HepG2 (cell line): ENCODE measurements at regions not wholly inside any gene's neighbourhood (a gene's known extent, or its start where the extent isn't known, plus 50 kb on each side); places are given as distances from the start of the nearest gene placed in this dataset.

Experiments
- ATAC-seq: fragments of 200-7000 bp; cut with Tn5 transposase; 3 replicates; pipeline ENCODE4 v1.9.1; 2020; ENCODE audit warnings: mild to moderate bottlenecking, moderate library complexity
- BruUV-seq: library from RNA; stranded (reverse); fragments of 400-500 nt; replicated peaks from 2 replicates; lab custom pipeline; 2021; lab: Mats Ljungman, UMichigan
- CTCF ChIA-PET: fragments of 300-600 bp; formaldehyde crosslinking; extraction: SDS; loops from one replicate; lab custom pipeline; 2021; ENCODE audit warnings: low total read pairs, inconsistent platforms, low intra/inter-chr PET ratio; lab: Yijun Ruan, JAX
- POLR2A ChIA-PET: fragments of 350-600 bp; sonication (Branson Sonifier 250); formaldehyde crosslinking; loops from one replicate; lab custom pipeline; 2020; ENCODE audit warnings: antibody characterized with exemption, inconsistent platforms; lab: Yijun Ruan, JAX
- DNase-seq: peaks from one replicate; pipeline ENCODE4 v3.0.0-alpha.2; 2015; ENCODE audit warnings: low spot score
- FAIRE-seq: peaks from 3 replicates; lab custom pipeline; 2011; peaks lifted over from hg19 to GRCh38; lab: Jason Lieb, UNC
- H2AFZ ChIP-seq: one replicate; pipeline ENCODE4 v1.6.1; 2011; ENCODE audit warnings: low read length, inconsistent platforms
- H3K27ac ChIP-seq: fragments of 300-600 bp; 3 replicates; pipeline ENCODE4 v1.8.0; 2011; ENCODE audit warnings: mixed run types, mild to moderate bottlenecking, mixed read lengths, low read length, inconsistent platforms; ENCODE audit not compliant: insufficient read depth; ENCODE audit errors: extremely low read length
- H3K27me3 ChIP-seq, 2 experiments: fragments of 200-600 bp in 1 of 2; 2 replicates in 1 of 2; 3 replicates in 1 of 2; pipeline versions ENCODE4 v1.6.0 to v1.8.0; 2011; ENCODE audit warnings: low read length in 2 of 2, mild to moderate bottlenecking in 2 of 2, moderate library complexity in 2 of 2, inconsistent platforms in 1 of 2; ENCODE audit not compliant: insufficient read depth in 2 of 2, control insufficient read depth in 1 of 2
- H3K36me3 ChIP-seq, 2 experiments: fragments of 200-600 bp in 1 of 2; replicated peaks in 1 of 2; 2 replicates in 1 of 2; 3 replicates in 1 of 2; pipeline versions ENCODE4 v1.5.1 to v1.8.0; 2011; ENCODE audit warnings: low read length in 2 of 2, inconsistent platforms in 1 of 2; ENCODE audit not compliant: insufficient read depth in 2 of 2, control insufficient read depth in 1 of 2
- H3K4me1 ChIP-seq: 2 replicates; pipeline ENCODE4 v1.5.1; 2012; ENCODE audit warnings: low read length, inconsistent platforms; ENCODE audit not compliant: insufficient read depth
- H3K4me2 ChIP-seq: 2 replicates; pipeline ENCODE4 v1.6.0; 2011; ENCODE audit warnings: low read depth, low read length, inconsistent platforms
- H3K4me3 ChIP-seq, 3 experiments: fragments of 200-600 bp in 1 of 3; sonication (generic), shearing (Covaris generic) in 1 of 3; replicated peaks in 1 of 3; 2 replicates each; pipeline ENCODE4 v1.5.1; 2011 to 2016; ENCODE audit warnings: low read length in 3 of 3, inconsistent platforms in 2 of 3, low read depth in 2 of 3, mild to moderate bottlenecking in 2 of 3, control low read depth in 1 of 3, mixed read lengths in 1 of 3; ENCODE audit not compliant: insufficient read depth in 1 of 3
- H3K79me2 ChIP-seq: one replicate; pipeline ENCODE4 v1.6.1; 2011; ENCODE audit warnings: low read length, inconsistent platforms; ENCODE audit not compliant: insufficient read depth
- H3K9ac ChIP-seq: 2 replicates; pipeline ENCODE4 v1.6.0; 2011; ENCODE audit warnings: mild to moderate bottlenecking, low read depth, low read length, inconsistent platforms; ENCODE audit not compliant: insufficient read depth
- H3K9me3 ChIP-seq: 2 replicates; pipeline ENCODE4 v1.5.1; 2012; ENCODE audit warnings: mild to moderate bottlenecking, low read length
- H4K20me1 ChIP-seq: 2 replicates; pipeline ENCODE4 v1.6.0; 2011; ENCODE audit warnings: inconsistent platforms, mild to moderate bottlenecking, low read length, moderate library complexity; ENCODE audit not compliant: insufficient read depth
- TFE3 ChIP-seq: IDR thresholded peaks from 2 replicates; pipeline ENCODE4 v1.6.1; 2016
- ZBED4 ChIP-seq: sonication (generic); formaldehyde crosslinking; IDR thresholded peaks from 2 replicates; pipeline ENCODE4 v1.4.0; 2020; ENCODE audit warnings: missing genetic modification reagents, borderline replicate concordance
- ZNF101 ChIP-seq: sonication (generic); formaldehyde crosslinking; IDR thresholded peaks from 2 replicates; pipeline ENCODE4 v1.4.0; 2020; ENCODE audit warnings: mild to moderate bottlenecking, low read depth, missing genetic modification reagents, borderline replicate concordance
- ZNF629 ChIP-seq: sonication (generic); formaldehyde crosslinking; conservative IDR thresholded peaks from 2 replicates; pipeline ENCODE4 v1.5.0; 2020; ENCODE audit warnings: missing genetic modification reagents
- WGBS: methylation state at CpG from one replicate; pipeline ENCODE4 v1.1.6; 2017; ENCODE audit warnings: low lambda C conversion rate; 5-methylcytosine and 5-hydroxymethylcytosine counted together
- in situ Hi-C: cut with HindIII; loops from 2 replicates; pipeline ENCODE4 v1.10.0; 2017; ENCODE audit warnings: low pct_unique_long_range_greater_than_20kb; ENCODE audit not compliant: extremely low pct_ligation_motif_present
- intact Hi-C: fragments of 100-400 bp; cut with micrococcal nuclease; formaldehyde crosslinking; loops from one replicate; pipeline ENCODE4 v1.10.0; 2022; ENCODE audit not compliant: unreplicated experiment

GRCh38 chr20:57012691-57013090 lies 253.8 kb downstream of the BMP7 start:
- no peak for DNase-seq
- H2AFZ ChIP-seq, result no peak overlapping the region
- H3K4me1 ChIP-seq, result peaks cover 4% of the 10 kb centered on the region; the same call in 1 of the 2 replicates
- H3K27ac ChIP-seq, result no peak overlapping the region
- no peak for ATAC-seq
- no peaks in the 10 kb centered on the region for H3K9me3 ChIP-seq
- in situ Hi-C loops, result no loop called here
- H3K9ac ChIP-seq, result no peak overlapping the region
- no peaks in the 10 kb centered on the region for H3K36me3 ChIP-seq
- ChIA-PET POLR2A (no interaction called here), CTCF (no interaction called here)
- FAIRE-seq, result no peak
- 43% methylated on average over 6 of the region's 6 CpGs for WGBS
- H4K20me1 ChIP-seq, result no peaks in the 10 kb centered on the region
- no peak overlapping the region for H3K4me2 ChIP-seq
- H3K79me2 ChIP-seq, result no peaks in the 10 kb centered on the region
- peak; percentile 91 for TF ChIP-seq ZNF629 (CRISPR knock-in tag)
- no peak for TF ChIP-seq TFE3 (CRISPR knock-in tag)
- no peak for TF ChIP-seq ZBED4 (CRISPR knock-in tag)
- TF ChIP-seq ZNF101 (CRISPR knock-in tag), result no peak
- intact Hi-C loops, result no loop called here
- BruUV-seq, result no TSS peak
- H3K4me3 ChIP-seq, result no peak overlapping the region
- peaks cover 0 to 2% of the 10 kb centered on the region in 2 experiments; a peak in 3 of 5 replicates for H3K27me3 ChIP-seq
